ENCODE measurements at regions not wholly inside any gene's neighbourhood (a gene's known extent, or its start where the extent isn't known, plus 50 kb on each side); places are given as distances from the start of the nearest gene placed in this dataset.
"Not testable (repeated sequence)": the region's sequence is repeated elsewhere in the genome, so short reads cannot be mapped to it uniquely, and the experiment has no call there.

GRCh38 chr2:88933091-88933490, 241.6 kb downstream of the RPIA start:
- Histone ChIP-seq H3K27ac (ENCODE audit: low read length) (no peak overlapping the region), H3K4me3 (ENCODE audit: low read length) (no peak overlapping the region), H3K9me2 (ENCODE audit: insufficient read depth, low read length) (no peaks in the 10 kb centered on the region), H3K4me2 (ENCODE audit: low read length) (no peak overlapping the region), H3F3A (ENCODE audit: insufficient read depth, low read length, poor library complexity, severe bottlenecking) (no peaks in the 10 kb centered on the region), H4K20me1 (ENCODE audit: insufficient read depth) (no peaks in the 10 kb centered on the region), H3K27me3 (ENCODE audit: insufficient read depth, low read depth, low read length) (no peaks in the 10 kb centered on the region), H3K9ac (ENCODE audit: low read length) (no peak overlapping the region), H3K36me3 (ENCODE audit: insufficient read depth, low read length) (no peaks in the 10 kb centered on the region), H2AFZ (ENCODE audit: low read depth, low read length) (no peak overlapping the region), H3K9me3 (ENCODE audit: low read length) (no peaks in the 10 kb centered on the region), H3K79me2 (replicated peaks; ENCODE audit: insufficient read depth, low read length) (no peaks in the 10 kb centered on the region)
- TF ChIP-seq MXI1 (conservative IDR thresholded peaks at IDR 0.05; ENCODE audit: poor library complexity, severe bottlenecking) (no peak), EP300 (conservative IDR thresholded peaks at IDR 0.05; ENCODE audit: poor library complexity, severe bottlenecking) (no peak), EZH2 (IDR thresholded peaks at IDR 0.05; ENCODE audit: borderline replicate concordance, insufficient read depth, low read length, poor library complexity, severe bottlenecking) (no peak), TAF1 (IDR thresholded peaks at IDR 0.05; ENCODE audit: low read depth) (no peak)

GRCh38 chr2:88933980-88934379, 242.5 kb downstream of the RPIA start:
- H3K9ac ChIP-seq (ENCODE audit: low read length) = no peak overlapping the region
- no peaks in the 10 kb centered on the region for H3K9me2 ChIP-seq (ENCODE audit: insufficient read depth, low read length)
- H3K4me3 ChIP-seq (ENCODE audit: low read length) = no peak overlapping the region
- H3K4me2 ChIP-seq (ENCODE audit: low read length) = no peak overlapping the region
- H4K20me1 ChIP-seq (ENCODE audit: insufficient read depth) = no peaks in the 10 kb centered on the region
- no peaks in the 10 kb centered on the region for H3K36me3 ChIP-seq (ENCODE audit: insufficient read depth, low read length)
- no peak overlapping the region for H3K27ac ChIP-seq (ENCODE audit: low read length)
- no peak overlapping the region for H2AFZ ChIP-seq (ENCODE audit: low read depth, low read length)
- no peaks in the 10 kb centered on the region for H3K79me2 ChIP-seq (replicated peaks; ENCODE audit: insufficient read depth, low read length)
- no peaks in the 10 kb centered on the region for H3K27me3 ChIP-seq (ENCODE audit: insufficient read depth, low read depth, low read length)
- H3F3A ChIP-seq (ENCODE audit: insufficient read depth, low read length, poor library complexity, severe bottlenecking) = no peaks in the 10 kb centered on the region
- TF ChIP-seq EZH2 (IDR thresholded peaks at IDR 0.05; ENCODE audit: borderline replicate concordance, insufficient read depth, low read length, poor library complexity, severe bottlenecking) = no peak
- no peaks in the 10 kb centered on the region for H3K9me3 ChIP-seq (ENCODE audit: low read length)

GRCh38 chr2:88941178-88941577, 249.7 kb downstream of the RPIA start:
- not testable (repeated sequence) for H4K20me1 ChIP-seq (ENCODE audit: insufficient read depth); H3K9ac ChIP-seq (ENCODE audit: low read length); H3K9me3 ChIP-seq (ENCODE audit: low read length); H3K4me3 ChIP-seq (ENCODE audit: low read length); H2AFZ ChIP-seq (ENCODE audit: low read depth, low read length); H3K36me3 ChIP-seq (ENCODE audit: insufficient read depth, low read length); H3K9me2 ChIP-seq (ENCODE audit: insufficient read depth, low read length); H3F3A ChIP-seq (ENCODE audit: insufficient read depth, low read length, poor library complexity, severe bottlenecking); H3K27ac ChIP-seq (ENCODE audit: low read length); H3K4me2 ChIP-seq (ENCODE audit: low read length); H3K79me2 ChIP-seq (replicated peaks; ENCODE audit: insufficient read depth, low read length); H3K27me3 ChIP-seq (ENCODE audit: insufficient read depth, low read depth, low read length)

GRCh38 chr2:88942798-88943197, 251.3 kb downstream of the RPIA start:
- Histone ChIP-seq H4K20me1 (ENCODE audit: insufficient read depth) (no peaks in the 10 kb centered on the region), H3K9ac (ENCODE audit: low read length) (no peak overlapping the region), H3K36me3 (ENCODE audit: insufficient read depth, low read length) (no peaks in the 10 kb centered on the region), H3K27ac (ENCODE audit: low read length) (no peak overlapping the region), H3K9me2 (ENCODE audit: insufficient read depth, low read length) (no peaks in the 10 kb centered on the region), H3F3A (ENCODE audit: insufficient read depth, low read length, poor library complexity, severe bottlenecking) (no peaks in the 10 kb centered on the region), H3K27me3 (ENCODE audit: insufficient read depth, low read depth, low read length) (no peaks in the 10 kb centered on the region), H3K9me3 (ENCODE audit: low read length) (no peaks in the 10 kb centered on the region), H3K4me2 (ENCODE audit: low read length) (no peak overlapping the region), H3K79me2 (replicated peaks; ENCODE audit: insufficient read depth, low read length) (no peaks in the 10 kb centered on the region), H3K4me3 (ENCODE audit: low read length) (no peak overlapping the region), H2AFZ (ENCODE audit: low read depth, low read length) (no peak overlapping the region)
- no peak for TF ChIP-seq CTCF (IDR thresholded peaks at IDR 0.05; ENCODE audit: poor library complexity, severe bottlenecking)
- TF ChIP-seq EZH2 (IDR thresholded peaks at IDR 0.05; ENCODE audit: borderline replicate concordance, insufficient read depth, low read length, poor library complexity, severe bottlenecking) = no peak
- TF ChIP-seq POLR2AphosphoS5 (IDR thresholded peaks at IDR 0.05) = no peak
- TF ChIP-seq RAD21 (conservative IDR thresholded peaks at IDR 0.05) = no peak
